HEK293 (cell line): ENCODE measurements at regions not wholly inside any gene's neighbourhood (a gene's known extent, or its start where the extent isn't known, plus 50 kb on each side); places are given as distances from the start of the nearest gene placed in this dataset.

ENCODE experiments used
- CTCF ChIA-PET: fragments of 350-600 bp; formaldehyde crosslinking; extraction: SDS; loops from one replicate; lab custom pipeline; 2021; ENCODE audit warnings: antibody characterized with exemption; lab: Yijun Ruan, JAX
- POLR2A ChIA-PET: fragments of 300-600 bp; formaldehyde crosslinking; extraction: SDS; loops from one replicate; lab custom pipeline; 2020; ENCODE audit warnings: antibody characterized with exemption, inconsistent platforms; lab: Yijun Ruan, JAX
- H3K27ac ChIP-seq: fragments of 200-500 bp; sonication (Bioruptor generic); 2 replicates; pipeline ENCODE4 v1.5.1; 2014; ENCODE audit warnings: low read depth, low read length, control low read depth, inconsistent platforms; ENCODE audit errors: extremely low read depth
- H3K36me3 ChIP-seq, 2 experiments: fragments of 200-500 bp in 1 of 2; sonication (Bioruptor generic) in 1 of 2; 1 replicate in 1 of 2; 2 replicates in 1 of 2; pipeline ENCODE4 v1.5.1; 2014 to 2017; ENCODE audit warnings: inconsistent platforms in 2 of 2, low read length in 2 of 2; ENCODE audit not compliant: control insufficient read depth in 2 of 2, insufficient read depth in 1 of 2
- H3K4me1 ChIP-seq: fragments of 200-500 bp; sonication (Bioruptor generic); 2 replicates; pipeline ENCODE4 v1.5.1; 2014; ENCODE audit warnings: mild to moderate bottlenecking, low read length, inconsistent platforms; ENCODE audit not compliant: control insufficient read depth, insufficient read depth
- H3K4me3 ChIP-seq: 2 replicates; pipeline ENCODE4 v1.5.1; 2011; ENCODE audit warnings: low read depth, mild to moderate bottlenecking, control low read depth, low read length, moderate library complexity
- H3K9me3 ChIP-seq: fragments of 200-500 bp; sonication (Bioruptor generic); 2 replicates; pipeline ENCODE4 v1.5.1; 2014; ENCODE audit warnings: low read depth, low read length, inconsistent platforms; ENCODE audit not compliant: control insufficient read depth, insufficient read depth
- BCL6B ChIP-seq: fragments of 450-650 bp; formaldehyde crosslinking; IDR thresholded peaks from 2 replicates; pipeline ENCODE4 v1.5.1; 2017; ENCODE audit warnings: missing biosample characterization, missing genetic modification characterization
- IKZF3 ChIP-seq: fragments of 450-650 bp; IDR thresholded peaks from 2 replicates; pipeline ENCODE4 v1.5.0; 2018; ENCODE audit warnings: missing biosample characterization, mild to moderate bottlenecking, missing genetic modification characterization, moderate library complexity
- SETDB1 ChIP-seq: IDR thresholded peaks from one replicate; pipeline ENCODE4 v1.6.1; 2017; ENCODE audit warnings: mild to moderate bottlenecking, low read length, moderate library complexity, mixed read lengths; ENCODE audit not compliant: insufficient read length
- ZBTB17 ChIP-seq: fragments of 450-650 bp; formaldehyde crosslinking; IDR thresholded peaks from 2 replicates; pipeline ENCODE4 v1.5.1; 2016; ENCODE audit warnings: missing biosample characterization, missing genetic modification characterization
- ZFP41 ChIP-seq: fragments of 450-650 bp; formaldehyde crosslinking; IDR thresholded peaks from 2 replicates; pipeline ENCODE4 v1.5.1; 2016; ENCODE audit warnings: missing biosample characterization, missing genetic modification characterization, borderline replicate concordance
- ZNF157 ChIP-seq: fragments of 450-650 bp; formaldehyde crosslinking; IDR thresholded peaks from 2 replicates; pipeline ENCODE4 v1.5.1; 2016; ENCODE audit warnings: missing biosample characterization, missing genetic modification characterization
- ZNF2 ChIP-seq: fragments of 450-650 bp; formaldehyde crosslinking; IDR thresholded peaks from 2 replicates; pipeline ENCODE4 v1.5.1; 2016; ENCODE audit warnings: missing biosample characterization, missing genetic modification characterization
- ZNF48 ChIP-seq: fragments of 450-650 bp; formaldehyde crosslinking; IDR thresholded peaks from 2 replicates; pipeline ENCODE4 v1.5.1; 2016; ENCODE audit warnings: missing biosample characterization, missing genetic modification characterization
- ZNF610 ChIP-seq: fragments of 450-650 bp; formaldehyde crosslinking; IDR thresholded peaks from 2 replicates; pipeline ENCODE4 v1.5.1; 2016; ENCODE audit warnings: missing biosample characterization, missing genetic modification characterization, borderline replicate concordance
- ZNF626 ChIP-seq: fragments of 450-650 bp; sonication (Bioruptor Pico); formaldehyde crosslinking; IDR thresholded peaks from 2 replicates; pipeline ENCODE4 v1.5.1; 2018; ENCODE audit warnings: missing biosample characterization, missing genetic modification characterization, inconsistent platforms
- ZNF791 ChIP-seq: fragments of 450-650 bp; formaldehyde crosslinking; IDR thresholded peaks from 2 replicates; pipeline ENCODE4 v1.5.1; 2016; ENCODE audit warnings: missing biosample characterization, missing genetic modification characterization
- TF ChIP-seq, protein P1 (sequence below): fragments of 450-650 bp; formaldehyde crosslinking; IDR thresholded peaks from 2 replicates; pipeline ENCODE4 v1.5.1; 2016; ENCODE audit warnings: missing biosample characterization, missing genetic modification characterization
- TF ChIP-seq, protein P2 (sequence below): fragments of 450-650 bp; formaldehyde crosslinking; IDR thresholded peaks from 2 replicates; pipeline ENCODE4 v1.5.1; 2016; ENCODE audit warnings: missing biosample characterization, missing genetic modification characterization
- TF ChIP-seq, protein P3 (sequence below): fragments of 450-650 bp; formaldehyde crosslinking; IDR thresholded peaks from 2 replicates; pipeline ENCODE4 v1.5.1; 2016; ENCODE audit warnings: missing biosample characterization, missing genetic modification characterization
- TF ChIP-seq, protein P4 (sequence below): fragments of 450-650 bp; formaldehyde crosslinking; IDR thresholded peaks from 2 replicates; pipeline ENCODE4 v1.5.1; 2016; ENCODE audit warnings: missing biosample characterization, missing genetic modification characterization

DNA sequence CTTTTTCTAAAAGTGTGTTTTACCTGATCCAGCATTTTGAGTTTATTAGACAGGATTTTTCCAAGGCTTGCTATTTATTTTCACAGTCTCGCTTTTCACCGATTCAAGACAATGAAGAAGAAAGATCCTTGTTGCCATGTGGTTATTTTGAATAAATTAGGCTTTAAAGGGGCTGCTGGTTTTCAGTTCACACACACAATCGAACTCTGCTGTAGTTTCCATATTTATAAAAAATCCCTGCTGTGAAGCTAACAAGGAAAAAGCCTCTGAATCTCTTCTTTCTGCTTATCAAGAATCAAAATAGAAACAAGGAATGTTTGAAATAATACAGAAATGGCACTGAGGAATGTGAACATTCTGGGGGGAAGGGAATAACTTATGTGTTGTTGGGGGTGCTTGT is 102.5 kb upstream of the KAZN start (continued):
- TF ChIP-seq ZNF2 (tag by site-specific recombination) = no peak
- TF ChIP-seq, protein P1, sequence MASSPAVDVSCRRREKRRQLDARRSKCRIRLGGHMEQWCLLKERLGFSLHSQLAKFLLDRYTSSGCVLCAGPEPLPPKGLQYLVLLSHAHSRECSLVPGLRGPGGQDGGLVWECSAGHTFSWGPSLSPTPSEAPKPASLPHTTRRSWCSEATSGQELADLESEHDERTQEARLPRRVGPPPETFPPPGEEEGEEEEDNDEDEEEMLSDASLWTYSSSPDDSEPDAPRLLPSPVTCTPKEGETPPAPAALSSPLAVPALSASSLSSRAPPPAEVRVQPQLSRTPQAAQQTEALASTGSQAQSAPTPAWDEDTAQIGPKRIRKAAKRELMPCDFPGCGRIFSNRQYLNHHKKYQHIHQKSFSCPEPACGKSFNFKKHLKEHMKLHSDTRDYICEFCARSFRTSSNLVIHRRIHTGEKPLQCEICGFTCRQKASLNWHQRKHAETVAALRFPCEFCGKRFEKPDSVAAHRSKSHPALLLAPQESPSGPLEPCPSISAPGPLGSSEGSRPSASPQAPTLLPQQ (tag by site-specific recombination) = no peak
- TF ChIP-seq ZNF626 (tag by site-specific recombination) = no peak
- TF ChIP-seq IKZF3 (tag by site-specific recombination) = no peak

GRCh38 chr1:14498839-14499238 is 99.6 kb upstream of the KAZN start:
- H3K27ac ChIP-seq = no peak overlapping the region
- POLR2A ChIA-PET = no interaction called here
- no peaks in the 10 kb centered on the region for H3K9me3 ChIP-seq
- no peak overlapping the region for H3K4me3 ChIP-seq
- CTCF ChIA-PET = no interaction called here
- TF ChIP-seq, protein P2, sequence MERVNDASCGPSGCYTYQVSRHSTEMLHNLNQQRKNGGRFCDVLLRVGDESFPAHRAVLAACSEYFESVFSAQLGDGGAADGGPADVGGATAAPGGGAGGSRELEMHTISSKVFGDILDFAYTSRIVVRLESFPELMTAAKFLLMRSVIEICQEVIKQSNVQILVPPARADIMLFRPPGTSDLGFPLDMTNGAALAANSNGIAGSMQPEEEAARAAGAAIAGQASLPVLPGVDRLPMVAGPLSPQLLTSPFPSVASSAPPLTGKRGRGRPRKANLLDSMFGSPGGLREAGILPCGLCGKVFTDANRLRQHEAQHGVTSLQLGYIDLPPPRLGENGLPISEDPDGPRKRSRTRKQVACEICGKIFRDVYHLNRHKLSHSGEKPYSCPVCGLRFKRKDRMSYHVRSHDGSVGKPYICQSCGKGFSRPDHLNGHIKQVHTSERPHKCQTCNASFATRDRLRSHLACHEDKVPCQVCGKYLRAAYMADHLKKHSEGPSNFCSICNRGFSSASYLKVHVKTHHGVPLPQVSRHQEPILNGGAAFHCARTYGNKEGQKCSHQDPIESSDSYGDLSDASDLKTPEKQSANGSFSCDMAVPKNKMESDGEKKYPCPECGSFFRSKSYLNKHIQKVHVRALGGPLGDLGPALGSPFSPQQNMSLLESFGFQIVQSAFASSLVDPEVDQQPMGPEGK = no peak
- TF ChIP-seq ZNF610 (tag by site-specific recombination) = no peak
- TF ChIP-seq, protein P3, sequence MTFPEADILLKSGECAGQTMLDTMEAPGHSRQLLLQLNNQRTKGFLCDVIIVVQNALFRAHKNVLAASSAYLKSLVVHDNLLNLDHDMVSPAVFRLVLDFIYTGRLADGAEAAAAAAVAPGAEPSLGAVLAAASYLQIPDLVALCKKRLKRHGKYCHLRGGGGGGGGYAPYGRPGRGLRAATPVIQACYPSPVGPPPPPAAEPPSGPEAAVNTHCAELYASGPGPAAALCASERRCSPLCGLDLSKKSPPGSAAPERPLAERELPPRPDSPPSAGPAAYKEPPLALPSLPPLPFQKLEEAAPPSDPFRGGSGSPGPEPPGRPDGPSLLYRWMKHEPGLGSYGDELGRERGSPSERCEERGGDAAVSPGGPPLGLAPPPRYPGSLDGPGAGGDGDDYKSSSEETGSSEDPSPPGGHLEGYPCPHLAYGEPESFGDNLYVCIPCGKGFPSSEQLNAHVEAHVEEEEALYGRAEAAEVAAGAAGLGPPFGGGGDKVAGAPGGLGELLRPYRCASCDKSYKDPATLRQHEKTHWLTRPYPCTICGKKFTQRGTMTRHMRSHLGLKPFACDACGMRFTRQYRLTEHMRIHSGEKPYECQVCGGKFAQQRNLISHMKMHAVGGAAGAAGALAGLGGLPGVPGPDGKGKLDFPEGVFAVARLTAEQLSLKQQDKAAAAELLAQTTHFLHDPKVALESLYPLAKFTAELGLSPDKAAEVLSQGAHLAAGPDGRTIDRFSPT (tag by site-specific recombination) = no peak
- TF ChIP-seq, protein P4, sequence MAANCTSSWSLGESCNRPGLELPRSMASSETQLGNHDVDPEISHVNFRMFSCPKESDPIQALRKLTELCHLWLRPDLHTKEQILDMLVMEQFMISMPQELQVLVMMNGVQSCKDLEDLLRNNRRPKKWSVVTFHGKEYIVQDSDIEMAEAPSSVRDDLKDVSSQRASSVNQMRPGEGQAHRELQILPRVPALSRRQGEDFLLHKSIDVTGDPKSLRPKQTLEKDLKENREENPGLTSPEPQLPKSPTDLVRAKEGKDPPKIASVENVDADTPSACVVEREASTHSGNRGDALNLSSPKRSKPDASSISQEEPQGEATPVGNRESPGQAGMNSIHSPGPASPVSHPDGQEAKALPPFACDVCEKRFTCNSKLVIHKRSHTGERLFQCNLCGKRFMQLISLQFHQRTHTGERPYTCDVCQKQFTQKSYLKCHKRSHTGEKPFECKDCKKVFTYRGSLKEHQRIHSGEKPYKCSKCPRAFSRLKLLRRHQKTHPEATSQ = no peak
- TF ChIP-seq SETDB1 = no peak
- no peak for TF ChIP-seq ZFP41 (tag by site-specific recombination)
- TF ChIP-seq ZNF791 (tag by site-specific recombination) = no peak
- TF ChIP-seq ZBTB17 = no peak
- TF ChIP-seq ZNF48 (tag by site-specific recombination) = no peak
- TF ChIP-seq ZNF157 (tag by site-specific recombination) = no peak
- TF ChIP-seq BCL6B (tag by site-specific recombination) = no peak
- no peaks in the 10 kb centered on the region for H3K36me3 ChIP-seq
- H3K4me1 ChIP-seq = no peaks in the 10 kb centered on the region
